Left lobe of liver (tissue), 2 donors: ENCODE measurements at regions not wholly inside any gene's neighbourhood (a gene's known extent, or its start where the extent isn't known, plus 50 kb on each side); places are given as distances from the start of the nearest gene placed in this dataset.

ENCODE experiments used
- ATAC-seq: fragments of 200-7000 bp; cut with Tn5 transposase; one replicate; pipeline ENCODE4 v1.9.1; 2020; ENCODE audit warnings: mild to moderate bottlenecking, moderate library complexity
- DNase-seq: peaks from one replicate; pipeline ENCODE4 v3.0.0-alpha.2; 2020; ENCODE audit warnings: low spot score
- donor health status: DM: no; HTN: no; CAD: no; lungs with moderate emphysema.
- donor health status: DM: no; HTN: yes; CAD: no.

DNA sequence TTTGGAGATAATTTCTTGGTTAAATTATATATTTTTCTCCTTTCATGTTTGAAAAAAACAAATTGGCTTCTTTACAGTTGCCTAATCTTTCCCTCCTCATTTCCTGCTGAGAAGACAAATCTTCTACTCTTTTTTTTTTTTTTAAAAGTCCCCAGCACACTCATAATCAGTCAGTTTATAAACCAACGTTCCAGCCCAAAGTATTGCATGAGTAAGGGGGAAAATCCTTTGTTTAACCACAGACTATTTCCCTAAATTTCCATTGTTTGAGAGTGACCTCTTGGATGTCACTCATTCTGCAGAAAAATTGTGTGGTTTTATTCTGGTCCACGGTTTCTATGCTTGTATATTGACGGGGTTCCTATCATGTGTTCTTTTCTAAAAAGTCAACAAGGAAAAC is 55.1 kb upstream of the TLR4 start:
- DNase-seq (no peak), ATAC-seq (no peak)

DNA sequence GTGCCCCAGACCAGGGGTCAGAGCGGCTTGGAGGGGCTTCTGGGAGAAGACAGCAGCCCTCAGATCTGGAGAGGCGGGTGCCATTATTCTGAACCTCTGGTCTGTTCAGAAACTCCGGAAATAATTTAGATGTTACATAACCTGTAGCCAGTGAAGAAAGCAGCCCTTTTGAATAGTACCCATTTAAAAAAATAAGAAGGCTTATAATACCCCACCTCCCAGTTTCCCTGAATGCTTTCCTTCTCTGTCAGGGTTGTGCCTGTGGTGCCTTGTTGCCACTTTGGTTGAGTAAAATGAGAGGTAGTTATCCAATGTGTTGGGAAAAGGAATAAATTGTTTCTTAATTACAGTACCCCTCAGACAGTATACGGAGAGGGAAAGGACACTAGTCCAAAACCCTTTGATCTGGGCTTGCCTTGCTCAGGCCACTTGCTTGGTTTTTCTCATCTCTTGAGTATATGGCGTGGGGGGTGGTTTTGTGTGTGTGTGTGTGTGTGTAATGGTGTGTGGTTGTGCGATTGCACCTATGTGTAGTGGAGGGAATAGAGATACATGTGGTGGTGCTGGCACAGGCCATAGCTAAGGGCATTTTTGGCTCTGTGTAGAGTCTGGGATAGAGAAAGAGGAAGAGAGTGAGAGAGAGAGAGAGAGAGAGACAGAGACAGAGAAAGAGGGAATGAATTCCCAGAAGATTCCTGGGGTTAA is 59.1 kb upstream of the TLR4 start:
- DNase-seq (no peak), ATAC-seq (peak; percentile 61)

DNA sequence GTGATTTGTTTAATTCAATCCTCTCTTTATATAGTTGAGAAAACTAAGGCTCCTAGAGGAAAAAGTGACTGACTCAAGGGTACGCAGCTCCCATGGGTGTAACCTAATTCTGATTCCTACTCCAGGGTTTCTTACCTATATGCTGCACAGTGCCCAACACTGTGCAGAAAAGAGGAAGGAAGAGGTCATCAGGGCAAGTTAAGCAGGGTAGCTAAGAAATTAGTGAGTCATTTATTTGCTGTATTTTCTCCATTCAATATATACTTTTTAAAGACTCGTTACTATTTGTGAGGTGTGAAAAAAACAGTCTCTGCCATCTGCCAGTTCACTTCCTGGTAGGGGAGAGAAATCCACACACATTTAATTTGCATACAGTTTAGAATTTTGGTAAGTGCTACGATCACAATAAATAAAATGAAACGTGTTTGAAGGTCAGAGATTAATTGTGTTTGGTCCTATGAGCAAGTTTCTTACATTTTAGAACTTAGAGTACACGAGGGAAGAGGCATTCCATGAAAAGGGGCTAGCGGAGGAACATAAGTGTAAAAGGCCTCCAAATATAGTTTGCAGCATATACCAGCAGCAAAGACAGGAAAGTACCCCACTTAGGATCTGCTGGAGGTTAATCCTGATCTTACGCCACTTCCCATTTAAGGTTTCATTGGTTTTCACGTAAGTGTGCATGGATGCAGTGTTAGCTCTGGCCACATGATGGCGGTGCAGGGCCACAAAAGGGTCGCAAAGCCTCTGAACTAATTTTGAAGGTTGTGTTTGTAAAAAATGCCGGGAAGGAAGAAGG is 59.9 kb upstream of the TLR4 start:
- DNase-seq (peak; percentile 83), ATAC-seq (peak; percentile 92)

DNA sequence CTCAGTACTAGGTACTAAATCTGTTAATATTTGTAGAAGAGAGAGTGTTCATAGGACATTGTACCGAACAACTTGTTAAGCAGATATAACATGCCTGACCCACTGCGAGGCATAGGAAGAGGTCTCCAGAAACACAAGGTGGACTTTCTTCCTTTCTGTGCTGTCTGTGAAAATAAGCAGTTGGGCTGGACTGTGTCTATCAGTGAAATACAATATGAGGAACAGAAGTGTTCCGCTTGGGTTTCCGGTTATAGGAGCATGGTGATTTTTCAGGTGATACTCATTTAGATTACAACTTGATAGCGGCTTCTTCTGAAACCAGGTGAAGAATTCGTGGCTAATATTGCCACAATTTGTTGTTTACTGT is 60.9 kb upstream of the TLR4 start:
- DNase-seq (no peak), ATAC-seq (peak; percentile 51)

- ATAC-seq (peak; percentile 14), DNase-seq (peak; percentile 53)
Observed at GRCh38 chr9:117642571-117643287, 61.5 kb upstream of the TLR4 start.

GRCh38 chr9:117636681-117637080 is 67.5 kb upstream of the TLR4 start:
- no peak for DNase-seq
- no peak for ATAC-seq

DNA sequence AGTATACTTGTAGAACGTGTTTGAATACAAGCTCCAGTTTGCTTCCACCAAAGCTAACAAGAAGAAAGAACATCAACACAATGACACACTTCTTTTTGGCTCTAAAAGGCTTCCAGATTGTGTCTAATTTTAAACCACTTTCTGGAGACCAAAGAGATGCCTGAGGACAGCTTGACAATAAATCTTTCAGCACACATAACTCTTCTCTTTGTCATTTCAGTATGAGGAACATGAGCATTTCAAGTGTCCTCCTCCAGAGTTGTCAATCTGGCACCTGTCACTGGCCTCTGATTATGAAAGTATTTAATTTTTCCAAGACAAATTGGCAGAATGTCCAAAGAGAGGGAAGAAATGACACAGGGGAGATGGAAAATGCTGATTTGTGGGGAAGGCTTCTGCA is 79.0 kb upstream of the TLR4 start:
- no peak for DNase-seq
- ATAC-seq: no peak

DNA sequence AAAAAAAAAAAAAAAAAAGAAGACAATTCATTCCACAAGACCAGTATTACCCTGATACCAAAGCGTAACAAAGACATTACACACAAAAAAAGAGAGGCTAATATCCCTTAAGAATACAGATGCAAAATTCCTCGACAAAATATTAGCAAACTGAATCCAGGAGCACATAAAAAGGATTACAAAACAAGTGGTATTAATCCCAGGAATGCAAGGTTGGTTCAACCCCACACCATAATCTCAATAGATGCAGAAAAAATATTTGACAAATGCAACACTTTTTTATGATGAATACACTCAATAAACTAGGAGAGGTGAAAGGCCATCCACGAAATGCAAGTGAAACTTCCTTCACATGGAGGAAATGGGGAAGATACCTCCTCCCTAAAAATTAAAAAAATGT is 80.1 kb upstream of the TLR4 start:
- DNase-seq (no peak), ATAC-seq (no peak)

GRCh38 chr9:117622347-117622746 is 81.9 kb upstream of the TLR4 start:
- no peak for ATAC-seq
- DNase-seq: no peak

GRCh38 chr9:117616431-117616831 is 87.8 kb upstream of the TLR4 start:
- DNase-seq: no peak
- ATAC-seq: no peak

- DNase-seq: no peak
Observed at GRCh38 chr9:117612317-117612716, 91.9 kb upstream of the TLR4 start.

DNA sequence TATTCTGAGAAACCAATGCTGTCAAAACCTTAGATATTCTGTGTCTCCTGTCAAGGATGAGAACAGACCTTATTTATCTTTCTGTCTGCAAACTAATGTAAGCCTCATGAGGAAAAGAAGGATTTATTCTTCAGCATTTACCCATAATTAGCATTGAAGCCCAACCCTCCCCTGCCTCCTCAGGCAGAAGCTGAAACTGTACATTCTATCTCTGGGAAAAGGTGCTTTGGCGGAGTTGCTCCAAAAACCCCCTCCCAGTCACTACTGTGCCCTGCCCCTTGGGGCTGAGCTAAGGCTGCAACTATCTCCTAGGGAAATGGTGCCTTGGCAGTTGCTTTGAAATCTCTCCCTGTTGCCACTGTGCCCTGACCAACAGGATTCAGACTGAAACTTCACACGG is 106.2 kb upstream of the TLR4 start:
- ATAC-seq: no peak
- no peak for DNase-seq

More at GRCh38 chr9:117612317-117612716, 91.9 kb upstream of the TLR4 start:
- ATAC-seq: no peak

DNA sequence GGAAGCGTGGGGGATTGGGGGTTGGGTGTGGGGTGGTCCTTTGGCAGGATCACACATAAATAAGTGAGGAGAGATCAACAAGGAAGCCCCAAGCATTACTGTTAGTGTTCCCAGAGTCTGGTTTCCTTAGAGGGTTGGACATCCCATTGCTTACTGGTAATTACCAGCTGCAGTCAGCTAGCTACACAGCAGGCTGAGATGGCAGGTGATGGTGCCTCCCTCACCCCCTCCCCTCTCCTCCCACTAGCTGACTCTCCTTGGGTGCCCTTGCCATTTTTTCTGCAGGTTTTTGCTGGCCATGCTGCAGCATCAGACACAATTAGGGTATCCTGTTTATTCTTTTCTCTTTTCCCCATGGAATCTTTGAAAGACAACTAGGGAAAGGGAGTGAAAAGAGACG is 107.5 kb upstream of the TLR4 start:
- ATAC-seq (no peak), DNase-seq (no peak)

DNA sequence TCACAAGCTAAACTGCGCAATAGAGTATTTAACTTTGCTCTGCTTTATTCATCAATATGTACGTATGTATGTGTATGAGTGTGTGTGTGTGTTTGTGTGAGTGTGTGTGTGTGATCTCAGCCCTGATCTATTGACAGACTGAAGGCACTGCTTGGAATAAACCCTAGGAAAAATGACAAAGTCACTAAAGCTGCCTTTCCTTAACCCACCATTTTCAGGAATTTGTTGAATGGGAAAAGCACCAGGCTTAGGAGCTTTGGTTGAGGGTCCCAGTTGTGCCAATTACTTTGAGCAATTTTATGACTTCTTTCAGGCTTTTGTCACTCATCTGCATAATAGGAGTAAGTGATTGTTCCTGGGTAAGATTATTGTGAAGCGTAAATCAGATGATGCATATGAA is 108.6 kb upstream of the TLR4 start:
- no peak for ATAC-seq

DNA sequence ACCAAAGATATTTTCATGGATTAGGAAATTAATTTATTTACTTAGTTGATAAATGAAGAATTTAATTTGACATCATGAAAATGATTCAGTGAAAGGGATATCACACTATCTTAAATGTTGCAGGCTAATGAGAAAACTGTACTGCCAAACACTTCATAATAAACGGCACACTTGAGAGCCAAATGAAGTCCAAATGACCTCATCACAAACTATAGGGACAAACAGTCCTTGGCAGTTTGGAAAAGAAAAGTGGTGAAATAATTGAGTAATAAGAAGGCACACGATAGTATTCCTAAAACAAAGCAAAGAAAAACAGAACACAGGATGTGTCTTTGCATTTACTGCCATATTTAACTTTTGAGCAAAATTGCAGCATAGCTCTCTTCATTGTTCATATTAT is 116.9 kb upstream of the TLR4 start:
- DNase-seq (no peak), ATAC-seq (no peak)

More for the DNA sequence above, 108.6 kb upstream of the TLR4 start:
- DNase-seq: no peak

DNA sequence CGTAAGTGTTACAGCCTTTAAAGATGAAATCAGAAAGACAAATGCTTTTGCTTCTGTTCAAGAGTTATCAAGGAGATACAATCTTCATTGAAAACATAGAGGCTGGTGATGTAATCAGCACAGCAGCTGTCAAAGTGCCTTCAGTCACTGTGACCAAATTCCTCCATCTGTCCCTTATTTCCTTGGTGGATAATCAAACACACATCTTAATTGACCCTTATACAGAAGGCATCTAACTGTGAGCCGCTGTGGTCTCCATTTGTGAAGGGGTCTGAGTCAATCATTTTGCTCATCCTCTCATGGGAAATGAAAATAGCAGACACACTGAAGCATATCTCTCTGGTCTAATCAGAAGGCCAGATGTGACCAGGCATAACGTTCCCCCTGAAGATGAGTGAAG is 130.1 kb upstream of the TLR4 start:
- ATAC-seq (no peak), DNase-seq (no peak)

GRCh38 chr9:117564839-117565238 is 139.4 kb upstream of the TLR4 start:
- ATAC-seq (peak; percentile 18), DNase-seq (no peak)

DNA sequence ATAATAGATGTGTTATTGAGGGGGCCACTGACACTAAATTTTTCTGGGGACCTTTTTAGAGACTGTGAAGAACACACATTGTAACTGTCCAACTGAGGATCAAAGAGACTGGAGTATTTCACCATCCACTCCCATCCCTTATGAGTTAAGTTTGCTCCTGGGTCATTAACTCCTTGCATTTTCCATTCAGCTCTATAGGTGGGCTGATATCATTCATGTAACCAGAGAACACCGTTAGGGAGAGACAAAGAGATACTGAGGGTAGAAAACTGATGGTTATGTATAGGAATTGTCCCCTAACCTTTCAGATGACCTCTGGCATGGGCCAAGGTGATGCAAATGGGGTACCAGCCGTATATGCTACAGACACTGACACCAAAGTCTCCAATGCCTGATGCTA is 142.4 kb upstream of the TLR4 start:
- DNase-seq (no peak), ATAC-seq (no peak)

DNA sequence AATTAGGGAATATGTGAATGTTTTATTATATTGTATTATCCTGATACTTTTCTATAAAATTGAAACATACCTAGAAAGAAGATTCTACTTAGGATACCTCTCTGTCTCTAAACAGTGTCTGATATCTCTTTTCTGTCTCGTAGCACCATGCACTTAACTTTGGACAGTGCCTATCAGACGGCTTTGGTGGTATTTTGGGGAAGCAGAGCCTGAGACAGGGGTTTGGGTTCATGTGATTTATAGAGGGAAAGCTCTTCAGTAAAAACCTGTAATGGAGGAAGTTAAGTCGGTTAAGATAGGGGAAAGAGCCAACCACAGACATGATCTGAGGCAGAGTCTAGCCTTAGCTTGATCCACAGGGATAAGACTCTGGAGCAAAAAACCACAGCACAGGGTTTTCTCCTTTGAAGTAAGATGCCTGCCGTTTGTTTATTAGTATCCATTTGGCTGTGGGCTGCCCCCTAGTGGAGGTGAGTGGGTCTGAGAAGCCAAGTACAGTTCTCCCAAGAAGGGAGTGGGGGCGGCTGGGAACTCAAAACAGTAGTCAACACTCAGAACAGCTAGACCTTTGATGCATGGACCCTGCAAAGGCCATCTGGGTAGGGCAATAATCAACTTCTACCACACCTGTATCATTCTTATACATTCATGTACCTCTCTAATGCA is 141.2 kb upstream of the ASTN2 start:
- DNase-seq (peak; percentile 81), ATAC-seq (peak; percentile 100)

DNA sequence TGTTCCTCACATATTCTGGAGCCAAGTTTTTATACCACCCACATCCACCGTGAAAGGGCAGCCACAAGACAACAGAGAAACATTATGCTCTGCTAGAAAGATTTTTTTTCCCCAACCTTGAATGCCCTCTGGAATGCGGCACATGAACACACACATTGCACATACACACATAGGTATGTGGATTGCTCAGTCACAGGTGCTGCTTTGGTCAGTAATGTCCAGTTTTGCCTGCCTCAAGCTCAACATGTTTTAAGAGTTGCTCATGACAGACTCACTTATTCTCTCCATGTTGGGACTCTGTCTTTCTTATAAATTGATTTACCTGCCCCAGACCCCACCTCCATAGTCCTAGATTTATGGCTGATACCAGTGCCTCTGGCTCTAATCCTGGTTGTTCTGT is 138.0 kb upstream of the ASTN2 start:
- ATAC-seq (no peak), DNase-seq (no peak)

GRCh38 chr9:117551171-117551570 is 136.3 kb upstream of the ASTN2 start:
- DNase-seq (no peak), ATAC-seq (no peak)
